Left colon (tissue), 2 donors: ENCODE measurements at regions not wholly inside any gene's neighbourhood (a gene's known extent, or its start where the extent isn't known, plus 50 kb on each side); places are given as distances from the start of the nearest gene placed in this dataset.

Experiments
- ATAC-seq: fragments of 200-7000 bp; cut with Tn5 transposase; one replicate; pipeline ENCODE4 v1.9.1; 2020; ENCODE audit warnings: mild to moderate bottlenecking, moderate library complexity
- DNase-seq, 2 donors: peaks; one replicate each; pipeline ENCODE4 v3.0.0-alpha.2; 2020
- intact Hi-C, 2 donors: fragments of 100-400 bp; cut with DNase I in 1 of 2; cut with micrococcal nuclease in 1 of 2; formaldehyde crosslinking; loops; one replicate each; pipeline versions ENCODE4 v1.11.2 to v1.14.0; 2022; cut with DNase I, micrococcal nuclease
- donor health status: DM: no; HTN: no; CAD: no.
- donor health status: DM: yes; HTN: yes; CAD: no.

- intact Hi-C loops, result no loop called here
- no peak for ATAC-seq
- DNase-seq, result no peak
Measured at GRCh38 chr3:193778676-193779075, 185.7 kb downstream of the OPA1 start.

GRCh38 chr3:193779933-193780332 lies 186.9 kb downstream of the OPA1 start:
- DNase-seq (no peak), ATAC-seq (no peak)
- intact Hi-C loops, result loop anchor here (2.0 to 10.0 kb wide), 4 partner anchors 355 to 539 kb away; partner anchors contain the start of gene HES1 (in 2 of the 2)

- DNase-seq (no peak), ATAC-seq (no peak)
- intact Hi-C loops, result loop anchor here (2.0 to 10.0 kb wide), 4 partner anchors 354 to 538 kb away; partner anchors contain the start of gene HES1 (in 2 of the 2)
Measured at GRCh38 chr3:193780397-193780796, 187.4 kb downstream of the OPA1 start.

- intact Hi-C loops, result loop anchor here (2.0 to 10.0 kb wide), 4 partner anchors 354 to 538 kb away; partner anchors contain the start of gene HES1 (in 2 of the 2)
- DNase-seq (peak; percentile 66 to 75), ATAC-seq (peak; percentile 73)
Measured at GRCh38 chr3:193780810-193781478, 187.9 kb downstream of the OPA1 start.

GRCh38 chr3:193782276-193782647 lies 189.3 kb downstream of the OPA1 start:
- intact Hi-C loops, result loop anchor here (5.0 to 10.0 kb wide), 3 partner anchors 353 to 535 kb away; partner anchors contain the start of gene HES1 (in 2 of the 2)
- ATAC-seq (peak; percentile 69), DNase-seq (peak; percentile 20 to 37)

- ATAC-seq, result no peak
- intact Hi-C loops, result loop anchor here (5.0 to 10.0 kb wide), 3 partner anchors 352 to 535 kb away; partner anchors contain the start of gene HES1 (in 2 of the 2)
- DNase-seq, result no peak
Measured at GRCh38 chr3:193782747-193783146, 189.7 kb downstream of the OPA1 start.

GRCh38 chr3:193783166-193783896 lies 190.3 kb downstream of the OPA1 start:
- ATAC-seq (no peak), DNase-seq (no peak)
- intact Hi-C loops, result loop anchor here (5.0 to 10.0 kb wide), 3 partner anchors 351 to 534 kb away; partner anchors contain the start of gene HES1 (in 2 of the 2)

- ATAC-seq (no peak), DNase-seq (no peak)
- intact Hi-C loops, result loop anchor here (5.0 to 10.0 kb wide), 3 partner anchors 350 to 532 kb away; partner anchors contain the start of gene HES1 (in 2 of the 2)
Measured at GRCh38 chr3:193784822-193785221, 191.8 kb downstream of the OPA1 start.

GRCh38 chr3:193787496-193787870 lies 194.5 kb downstream of the OPA1 start:
- intact Hi-C loops, result loop anchor here in 1 of 2 donors (10.0 kb wide), 1 partner anchor 347 kb away; the partner anchor contains the start of gene HES1
- no peak for DNase-seq
- no peak for ATAC-seq

- DNase-seq (peak; percentile 58 to 60), ATAC-seq (peak; percentile 91)
- intact Hi-C loops, result loop anchor here in 1 of 2 donors (10.0 kb wide), 1 partner anchor 346 kb away; the partner anchor contains the start of gene HES1
Measured at GRCh38 chr3:193788189-193788991, 195.4 kb downstream of the OPA1 start.

- intact Hi-C loops, result loop anchor here in 1 of 2 donors (10.0 kb wide), 1 partner anchor 345 kb away; the partner anchor contains the start of gene HES1
- no peak for DNase-seq
- ATAC-seq, result no peak
Measured at GRCh38 chr3:193789455-193789854, 196.4 kb downstream of the OPA1 start.

- DNase-seq (no peak), ATAC-seq (no peak)
- intact Hi-C loops, result no loop called here
Measured at GRCh38 chr3:193790086-193790990, 197.3 kb downstream of the OPA1 start.

- intact Hi-C loops, result no loop called here
- DNase-seq (no peak), ATAC-seq (peak; percentile 68)
Measured at GRCh38 chr3:193791041-193792032, 198.3 kb downstream of the OPA1 start.

- intact Hi-C loops, result no loop called here
- DNase-seq, result no peak
- ATAC-seq, result no peak
Measured at GRCh38 chr3:193793123-193793522, 200.1 kb downstream of the OPA1 start.

- no peak for DNase-seq
- intact Hi-C loops, result no loop called here
- ATAC-seq, result no peak
Measured at GRCh38 chr3:193794002-193794881, 201.2 kb downstream of the OPA1 start.
